ENCODE measurements at regions not wholly inside any gene's neighbourhood (a gene's known extent, or its start where the extent isn't known, plus 50 kb on each side); places are given as distances from the start of the nearest gene placed in this dataset.

- no peak for DNase-seq
Observed at GRCh38 chr5:96282020-96282419, 151.0 kb downstream of the PCSK1 start.

- no peak for DNase-seq
Observed at GRCh38 chr5:96280946-96281393, 152.1 kb downstream of the PCSK1 start.

GRCh38 chr5:96279801-96280542, 153.1 kb downstream of the PCSK1 start:
- DNase-seq = peak; percentile 6 to 24

GRCh38 chr5:96278981-96279380, 154.1 kb downstream of the PCSK1 start:
- no peak for DNase-seq

- no peak for DNase-seq
Observed at GRCh38 chr5:96275051-96275450, 158.0 kb downstream of the PCSK1 start.

GRCh38 chr5:96265487-96265886, 167.6 kb downstream of the PCSK1 start:
- no peak for DNase-seq

- no peak for DNase-seq
Observed at GRCh38 chr5:96264047-96264446, 169.0 kb downstream of the PCSK1 start.

- no peak for DNase-seq
Observed at GRCh38 chr5:96262105-96262504, 170.9 kb downstream of the PCSK1 start.

- DNase-seq = no peak
Observed at GRCh38 chr5:96260009-96260408, 173.0 kb downstream of the PCSK1 start.

- no peak for DNase-seq
Observed at GRCh38 chr5:96259151-96259772, 173.8 kb downstream of the PCSK1 start.

GRCh38 chr5:96258692-96259091, 174.4 kb downstream of the PCSK1 start:
- no peak for DNase-seq

- DNase-seq = no peak
Observed at GRCh38 chr5:96257904-96258303, 175.1 kb downstream of the PCSK1 start.

GRCh38 chr5:96256795-96257470, 176.1 kb downstream of the PCSK1 start:
- no peak for DNase-seq

- DNase-seq = no peak
Observed at GRCh38 chr5:96254980-96255691, 177.9 kb downstream of the PCSK1 start.

- DNase-seq = no peak
Observed at GRCh38 chr5:96253140-96253539, 179.9 kb downstream of the PCSK1 start.

- DNase-seq = no peak
Observed at GRCh38 chr5:96252596-96252995, 180.5 kb downstream of the PCSK1 start.

GRCh38 chr5:96250782-96251181, 182.3 kb downstream of the PCSK1 start:
- no peak for DNase-seq

GRCh38 chr5:96248131-96248530, 184.9 kb downstream of the PCSK1 start:
- no peak for DNase-seq

GRCh38 chr5:96247708-96248107, 185.3 kb downstream of the PCSK1 start:
- DNase-seq = no peak

- DNase-seq = no peak
Observed at GRCh38 chr5:96247097-96247701, 185.8 kb downstream of the PCSK1 start.

GRCh38 chr5:96245140-96246091, 187.6 kb downstream of the PCSK1 start:
- DNase-seq = no peak

- no peak for DNase-seq
Observed at GRCh38 chr5:96244696-96245095, 188.4 kb downstream of the PCSK1 start.
